ENCODE measurements at regions not wholly inside any gene's neighbourhood (a gene's known extent, or its start where the extent isn't known, plus 50 kb on each side); places are given as distances from the start of the nearest gene placed in this dataset.

- no peak for DNase-seq
Observed at GRCh38 chr1:22387919-22388580, 63.6 kb upstream of the ZBTB40 start.

DNA sequence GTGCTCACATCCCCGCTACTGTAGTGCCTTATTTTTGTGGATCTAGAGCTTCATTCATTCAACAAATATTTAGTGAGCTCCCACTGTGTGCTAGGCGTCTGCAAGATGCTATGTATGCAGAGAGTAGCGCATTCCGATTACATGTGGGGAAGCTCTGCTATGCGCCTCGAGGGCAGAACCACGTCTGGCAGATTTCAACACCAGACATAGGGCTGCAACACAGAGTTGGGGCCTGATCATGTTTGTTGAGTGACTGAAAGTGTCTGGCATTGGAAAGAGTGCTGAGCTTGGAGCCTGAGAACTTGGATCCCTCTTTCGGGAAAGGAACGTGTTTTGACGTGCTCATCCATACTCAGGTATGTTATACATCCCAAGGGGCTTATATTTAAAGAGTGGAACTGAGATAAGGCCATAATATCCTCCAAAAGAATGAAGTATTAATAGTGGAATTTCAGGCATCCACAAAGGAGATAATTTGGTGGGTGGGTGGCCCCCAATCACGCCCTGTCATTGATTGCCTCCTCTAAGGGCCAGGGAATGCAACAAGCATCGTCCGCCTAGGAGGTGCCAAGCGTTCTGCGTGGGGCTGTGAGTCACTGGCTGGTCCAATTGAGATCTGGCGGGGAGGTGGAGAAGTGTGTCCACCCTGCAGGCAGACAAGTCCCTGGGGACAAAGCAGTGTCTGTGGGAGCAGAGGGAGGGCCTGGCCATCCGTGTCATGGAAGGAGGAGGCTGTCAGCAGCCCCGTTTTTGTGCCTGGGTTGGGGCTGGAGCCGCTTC is 62.8 kb upstream of the ZBTB40 start:
- no peak for DNase-seq

DNA sequence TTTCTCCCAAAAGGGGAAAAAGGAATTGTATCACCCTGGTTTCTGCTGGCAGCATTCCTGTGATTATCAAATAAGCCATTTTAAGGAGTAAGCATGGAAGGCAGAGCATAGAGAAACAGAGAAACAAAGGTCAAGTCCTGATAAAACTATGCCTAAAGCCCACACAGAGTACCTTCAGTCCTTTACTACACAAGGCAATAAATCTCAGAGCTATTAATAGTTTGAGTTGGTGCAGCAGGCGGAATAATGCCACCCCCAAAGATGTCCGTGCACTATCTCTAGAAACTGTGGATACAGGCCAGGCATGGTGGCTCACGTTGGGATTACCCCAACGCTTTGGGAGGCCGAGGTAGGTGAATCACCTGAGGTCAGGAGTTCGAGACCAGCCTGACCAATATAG is 58.1 kb upstream of the ZBTB40 start:
- no peak for DNase-seq

GRCh38 chr1:22398656-22399420 is 52.8 kb upstream of the ZBTB40 start:
- DNase-seq: peak; percentile 18

GRCh38 chr1:22399421-22400091 is 52.1 kb upstream of the ZBTB40 start:
- DNase-seq: no peak

Data from NCI-H2107 (cell line).